A172 (cell line): ENCODE measurements at regions not wholly inside any gene's neighbourhood (a gene's known extent, or its start where the extent isn't known, plus 50 kb on each side); places are given as distances from the start of the nearest gene placed in this dataset.
"Not testable (repeated sequence)": the region's sequence is repeated elsewhere in the genome, so short reads cannot be mapped to it uniquely, and the experiment has no call there.

Experiments used
- DNase-seq: peaks from one replicate; pipeline ENCODE4 v3.0.0-alpha.2; 2015; ENCODE audit warnings: low spot score

DNA sequence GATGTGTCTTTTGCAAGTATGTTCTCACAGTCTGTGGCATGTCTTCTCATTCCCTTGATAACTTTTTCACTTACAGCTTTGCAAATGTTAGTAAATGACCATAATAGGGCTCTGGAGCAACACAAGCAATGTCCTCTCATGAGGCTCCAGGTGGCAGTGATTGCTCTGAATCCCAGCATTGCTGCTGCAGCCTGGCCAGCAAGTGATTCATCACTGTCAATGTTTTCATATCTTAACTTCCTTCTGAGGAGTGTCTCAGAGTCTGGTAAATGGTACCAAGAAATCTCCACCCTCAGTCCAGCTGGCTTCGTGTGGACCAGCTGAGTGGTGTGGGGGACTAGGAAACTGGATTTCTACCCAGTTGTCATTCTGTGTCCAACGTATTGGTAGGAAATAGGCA is 139.6 kb downstream of the MYLK4 start:
- DNase-seq, result no peak

DNA sequence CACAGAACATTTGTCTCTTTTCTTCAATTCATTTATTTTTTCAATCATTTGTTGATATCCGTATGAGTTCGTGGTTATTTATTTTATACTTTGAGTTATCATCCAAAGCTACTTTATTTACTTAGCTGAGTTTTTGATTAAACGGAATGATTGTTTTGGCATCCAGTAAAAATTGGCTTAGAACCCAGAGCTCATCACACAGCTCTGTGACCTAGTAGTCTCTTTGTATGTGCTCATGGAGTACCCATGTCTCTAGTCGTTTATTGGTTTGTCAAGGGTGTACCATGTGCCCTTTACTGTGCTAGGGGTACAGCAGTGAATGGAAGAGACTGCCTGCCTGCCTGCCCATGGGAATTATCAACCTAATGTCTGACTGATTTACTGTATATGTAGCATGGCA is 142.2 kb downstream of the MYLK4 start:
- DNase-seq, result no peak

DNA sequence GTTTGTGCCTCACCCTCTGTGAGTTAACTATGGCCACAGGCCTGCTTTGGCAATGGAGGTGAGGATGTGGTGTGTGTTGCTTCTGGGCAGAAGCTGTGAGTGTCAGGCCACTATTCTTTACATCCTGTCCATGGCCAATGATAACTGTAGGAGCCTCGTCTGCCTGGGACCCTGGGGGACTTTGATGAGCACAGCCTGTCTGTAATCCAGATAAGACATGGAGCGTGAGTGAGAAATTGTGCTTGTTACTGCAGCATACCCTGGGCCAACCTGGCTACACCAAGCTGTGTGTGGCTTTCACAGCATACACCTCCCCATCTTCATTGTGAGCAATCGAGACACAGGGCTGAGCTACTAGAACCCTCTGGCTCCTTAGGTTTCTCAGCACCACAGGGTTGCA is 150.4 kb downstream of the MYLK4 start:
- no peak for DNase-seq

DNA sequence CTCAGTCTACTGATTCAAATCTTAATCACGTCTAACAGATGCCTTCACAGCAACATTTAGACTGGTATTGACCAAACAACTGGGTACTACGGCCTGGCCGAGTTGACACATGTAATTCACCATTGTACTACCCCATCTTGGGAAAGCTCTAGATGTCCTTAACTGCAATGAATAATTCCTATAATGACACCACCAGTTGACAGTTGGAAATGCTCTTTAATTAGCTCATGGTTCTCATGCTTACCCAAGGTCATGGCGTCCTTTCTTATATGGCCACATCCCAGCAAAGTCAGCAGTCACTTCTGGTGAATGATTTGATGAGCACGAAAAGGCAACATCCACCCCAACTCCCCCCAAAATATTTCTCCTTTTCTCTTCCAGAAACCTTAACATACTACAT is 150.9 kb downstream of the MYLK4 start:
- DNase-seq, result no peak

DNA sequence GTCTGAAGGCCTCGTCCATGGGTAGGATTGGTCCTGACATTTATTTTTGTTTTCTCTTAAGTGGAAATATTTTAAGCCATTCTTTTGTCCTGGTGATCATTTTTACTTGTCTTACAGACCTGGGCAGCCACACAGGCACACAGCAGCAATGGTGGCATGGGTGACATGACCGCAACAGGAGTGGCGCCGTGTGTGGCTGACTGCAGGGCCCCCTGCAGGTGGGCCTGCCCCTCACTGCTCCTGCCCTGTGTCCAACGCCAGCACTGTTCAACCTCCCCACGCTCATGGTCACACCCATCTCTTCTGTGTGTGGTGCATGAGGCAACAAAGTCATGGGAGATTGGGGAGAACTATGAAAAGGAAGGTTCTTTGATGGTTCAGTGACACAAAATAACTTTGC is 151.9 kb downstream of the MYLK4 start:
- no peak for DNase-seq

DNA sequence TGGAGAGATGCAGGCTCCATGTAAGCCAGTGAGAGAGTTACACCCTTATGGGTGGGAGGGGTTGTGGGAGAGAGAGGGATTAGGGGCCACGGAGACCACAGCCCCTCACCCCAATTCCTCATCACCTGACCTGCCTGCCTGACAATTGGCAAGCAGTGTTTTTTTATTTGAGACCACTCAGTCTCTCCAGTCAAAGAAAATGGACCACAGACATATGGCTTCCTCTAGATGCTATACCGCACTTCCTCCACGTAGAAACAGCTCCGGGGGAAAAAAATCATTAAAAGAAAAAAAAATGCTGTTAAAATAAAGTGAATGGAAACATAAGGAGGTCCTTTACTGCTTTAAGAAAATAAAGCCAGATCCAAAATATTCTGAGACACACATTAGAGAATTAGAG is 152.7 kb downstream of the MYLK4 start:
- no peak for DNase-seq

DNA sequence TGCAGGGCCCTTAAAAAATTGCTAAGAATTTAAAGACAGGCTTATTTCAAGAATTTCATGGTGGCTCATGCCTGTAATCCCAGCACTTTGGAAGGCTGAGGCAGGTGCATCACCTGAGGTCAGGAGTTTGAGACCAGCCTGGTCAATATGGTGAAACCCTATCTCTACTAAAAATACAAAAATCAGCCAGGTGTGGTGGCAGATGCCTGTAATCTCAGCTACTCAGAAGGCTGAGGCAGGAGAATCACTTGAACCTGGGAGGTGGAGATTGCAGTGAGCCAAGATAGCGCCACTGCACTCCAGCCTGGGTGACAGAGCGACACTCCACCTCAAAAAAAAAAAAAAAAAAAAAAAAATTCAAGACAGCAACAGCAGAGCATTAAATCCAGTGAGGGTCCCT is 153.3 kb downstream of the MYLK4 start:
- DNase-seq, result not testable (repeated sequence)

DNA sequence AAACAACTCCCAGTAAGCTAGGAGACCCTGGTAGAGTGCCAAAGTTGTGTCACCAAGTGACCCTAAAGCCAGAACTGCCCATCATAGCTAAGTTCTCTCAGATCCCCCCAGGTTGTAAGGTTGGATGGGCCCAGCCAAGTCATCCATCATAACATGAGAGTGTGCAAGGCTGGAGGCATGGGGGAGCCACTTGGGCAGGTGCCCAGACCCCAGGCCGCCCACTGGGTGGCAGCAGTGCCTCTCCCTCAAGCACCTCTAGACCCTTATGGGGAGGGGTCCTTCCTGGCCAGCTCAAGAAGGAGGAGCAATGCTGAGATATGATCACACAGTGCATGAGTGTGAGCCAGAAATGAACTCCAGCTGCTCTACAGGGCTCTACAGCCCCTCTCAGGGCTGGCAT is 154.5 kb downstream of the MYLK4 start:
- no peak for DNase-seq

DNA sequence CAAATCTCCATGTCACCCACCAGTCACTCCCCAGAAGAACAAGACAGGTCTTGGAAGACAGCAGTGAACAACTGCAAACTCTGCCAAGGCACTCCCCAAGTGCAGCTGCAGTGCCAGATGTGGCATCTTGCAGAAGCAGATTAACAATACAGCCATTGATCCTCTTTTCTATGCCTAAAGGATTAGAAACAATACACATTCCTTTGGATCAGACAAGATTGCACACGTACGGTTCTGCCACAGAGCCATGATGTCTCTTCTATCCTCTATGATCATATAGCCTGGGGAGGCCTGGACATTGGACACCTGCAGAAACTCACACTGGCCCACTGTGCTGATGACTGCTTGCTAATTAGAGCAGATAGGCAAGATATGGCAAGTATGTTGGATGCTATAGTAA is 155.9 kb downstream of the MYLK4 start:
- DNase-seq, result no peak

DNA sequence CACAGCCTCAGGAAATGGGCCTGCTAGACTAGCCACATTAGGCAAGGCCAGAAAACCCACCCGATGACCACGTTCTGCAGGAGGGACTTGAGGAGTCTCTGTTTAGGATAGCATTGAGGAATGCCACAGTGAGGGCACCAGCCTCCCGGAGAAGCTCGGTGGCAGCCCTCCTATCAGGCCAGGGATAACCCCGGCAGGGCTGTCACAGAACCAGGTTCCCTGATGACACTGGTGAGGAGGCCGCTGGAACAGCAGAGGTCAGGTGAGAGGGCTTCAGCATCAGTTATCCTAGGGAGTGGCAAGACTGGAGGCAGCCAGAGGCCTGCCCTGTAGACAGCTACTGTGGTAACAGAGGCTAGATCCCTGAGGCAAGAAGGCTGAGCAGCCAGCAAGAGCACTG is 157.6 kb downstream of the MYLK4 start:
- DNase-seq, result no peak

DNA sequence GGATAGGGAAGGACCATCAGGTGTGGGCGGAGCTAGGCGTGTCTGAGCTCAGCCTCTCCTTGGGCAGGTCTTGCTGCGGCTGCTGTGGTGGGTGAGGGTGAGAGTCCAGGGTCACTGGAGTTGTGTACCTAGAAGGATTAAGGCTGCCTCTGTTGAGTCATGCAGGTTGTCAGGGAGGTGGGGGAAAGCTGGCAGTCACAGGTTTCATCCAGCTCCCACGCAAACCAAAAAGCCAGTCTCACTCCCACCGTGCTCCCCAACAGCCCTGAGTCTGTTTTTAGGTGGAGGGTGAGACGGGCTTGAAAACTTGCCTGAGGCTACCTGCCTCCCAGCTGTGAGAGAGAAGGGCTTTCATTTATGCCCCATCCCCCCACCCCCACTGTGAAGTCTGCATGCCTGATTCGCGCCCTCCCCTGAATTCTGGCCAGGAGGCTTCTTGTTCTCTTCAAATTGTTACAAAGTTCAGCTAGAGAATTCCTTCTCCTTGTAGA is 161.5 kb downstream of the MYLK4 start:
- no peak for DNase-seq

DNA sequence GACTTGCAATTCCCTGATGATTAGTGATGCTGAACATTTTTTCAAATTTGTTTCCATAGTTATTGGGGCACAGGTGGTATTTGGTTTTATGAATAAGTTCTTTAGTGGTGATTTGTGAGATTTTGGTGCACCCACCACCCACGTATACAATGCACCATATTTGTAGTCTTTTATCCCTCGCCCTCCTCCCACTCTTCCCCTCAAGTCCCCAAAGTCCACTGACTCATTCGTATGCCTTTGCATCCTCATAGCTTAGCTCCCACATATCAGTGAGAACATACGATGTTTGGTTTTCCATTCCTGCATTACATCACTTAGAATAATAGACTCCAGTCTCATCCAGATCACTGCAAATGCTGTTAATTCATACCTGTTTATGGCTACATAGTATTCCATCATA is 167.3 kb downstream of the MYLK4 start:
- no peak for DNase-seq

DNA sequence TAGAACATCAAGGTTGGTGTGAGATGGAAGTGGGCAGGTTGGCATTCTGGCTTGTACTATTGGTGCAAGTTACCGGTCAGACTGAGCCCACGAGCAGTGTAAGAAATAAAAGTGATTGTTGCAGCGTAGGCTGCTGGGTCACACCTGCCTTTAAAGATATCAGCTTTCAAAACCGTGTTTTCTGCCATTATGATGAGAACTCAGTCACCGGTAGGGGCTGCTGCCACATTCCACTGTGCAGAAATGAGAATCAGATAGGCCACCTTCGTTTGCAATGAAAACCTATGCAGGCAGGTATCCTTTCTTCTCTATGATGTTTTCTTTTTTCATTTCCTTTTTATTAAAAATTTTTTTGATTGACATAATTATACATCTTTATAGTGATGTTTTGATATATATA is 168.5 kb downstream of the MYLK4 start:
- DNase-seq, result no peak

DNA sequence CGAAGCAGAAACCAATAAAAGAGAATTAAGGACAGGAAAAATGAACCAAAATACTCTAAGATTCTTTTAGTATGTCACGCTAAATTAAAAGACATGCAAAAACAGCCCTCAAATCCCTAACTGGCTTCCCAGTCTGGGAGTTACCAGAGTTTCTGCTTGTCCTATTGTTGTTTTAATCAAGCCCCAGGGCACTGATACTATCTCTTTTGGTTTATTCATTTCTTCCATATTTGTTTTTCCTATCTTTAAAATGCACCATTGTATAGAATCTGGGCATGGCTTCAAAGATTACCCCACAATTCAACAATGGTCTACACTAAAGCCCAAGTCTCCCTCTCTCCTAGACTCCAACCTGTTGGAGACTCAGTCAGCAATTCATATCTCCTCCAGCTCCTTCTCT is 169.1 kb downstream of the MYLK4 start:
- DNase-seq, result no peak

DNA sequence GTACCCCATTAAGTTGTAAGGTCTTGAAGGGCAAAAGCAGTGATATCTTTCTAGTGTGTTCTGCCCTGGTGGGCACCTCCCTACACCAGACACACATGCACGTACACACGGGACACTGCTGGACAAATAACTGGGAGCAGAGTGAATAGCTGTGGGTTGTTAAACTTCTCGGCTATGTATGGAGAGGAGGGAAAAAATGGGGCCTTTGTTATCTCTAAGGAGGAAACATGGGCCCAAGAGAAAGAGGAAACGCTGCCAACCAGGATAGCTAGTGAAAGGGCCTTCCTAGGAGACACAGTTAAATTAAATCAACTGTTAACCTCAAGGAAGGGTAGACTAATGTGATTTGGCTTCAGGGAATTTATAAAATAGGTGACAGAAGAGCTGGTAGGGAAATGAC is 169.7 kb downstream of the MYLK4 start:
- DNase-seq, result no peak

DNA sequence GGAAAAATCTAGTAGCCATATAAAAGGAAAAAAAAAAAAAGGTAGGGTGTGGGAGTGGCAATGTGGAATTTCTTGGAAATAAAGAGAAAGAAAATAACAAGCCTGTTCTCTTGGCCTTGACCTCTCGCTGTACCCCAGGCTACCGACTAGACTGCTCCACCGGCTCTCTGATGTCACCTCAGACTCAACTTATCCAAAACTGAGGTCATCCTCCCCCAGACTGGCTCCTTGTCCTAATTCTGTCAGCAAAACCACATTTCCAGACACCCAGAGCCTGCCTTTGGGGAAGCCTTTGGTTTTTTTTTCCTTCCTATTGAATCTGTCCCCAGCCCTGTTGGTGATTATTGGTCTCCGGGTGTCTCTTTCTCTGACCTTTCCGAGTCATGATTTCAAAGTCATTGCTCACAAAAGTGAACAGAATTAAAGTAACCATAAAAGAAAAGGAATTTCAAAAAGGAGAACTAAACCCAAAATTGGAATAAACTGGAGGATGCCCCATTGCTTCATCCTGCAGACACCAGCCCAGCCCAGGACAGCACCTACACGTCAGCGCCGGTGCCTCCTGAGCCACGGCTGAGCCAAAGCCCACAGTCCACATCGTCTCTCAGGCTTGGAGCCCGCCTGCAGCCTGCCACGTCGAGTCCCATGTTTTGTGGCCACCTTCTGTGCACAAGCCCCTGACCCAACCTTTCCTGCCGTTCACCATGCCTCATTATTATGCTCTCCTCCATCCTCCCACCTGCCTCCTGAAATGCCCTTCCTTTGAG is 170.7 kb downstream of the MYLK4 start:
- DNase-seq, result no peak

DNA sequence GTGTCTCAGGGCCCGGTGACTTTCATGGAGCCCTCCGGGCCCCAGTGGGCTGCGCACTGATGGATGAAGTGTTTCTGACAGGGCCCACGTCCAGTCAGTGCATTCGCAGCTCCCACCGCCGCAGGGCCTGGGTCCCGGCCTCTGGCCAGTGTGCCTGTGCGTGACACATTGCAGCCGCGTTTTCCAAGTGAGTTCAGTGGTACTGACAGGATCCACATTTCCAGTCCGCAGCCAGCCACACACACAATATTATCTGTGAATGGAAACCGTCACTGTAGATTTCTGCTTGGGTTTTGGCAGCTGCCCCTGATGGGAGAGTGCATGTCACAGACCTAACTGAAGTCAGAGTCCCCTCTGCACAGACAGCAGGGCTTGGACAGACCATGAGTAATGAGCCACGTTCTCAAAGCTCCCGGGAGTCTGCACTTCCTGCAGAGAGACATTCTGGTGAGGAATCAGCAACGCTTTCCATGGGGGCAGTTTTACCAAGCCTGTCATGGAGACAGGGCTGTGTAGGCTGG is 171.4 kb downstream of the MYLK4 start:
- no peak for DNase-seq

DNA sequence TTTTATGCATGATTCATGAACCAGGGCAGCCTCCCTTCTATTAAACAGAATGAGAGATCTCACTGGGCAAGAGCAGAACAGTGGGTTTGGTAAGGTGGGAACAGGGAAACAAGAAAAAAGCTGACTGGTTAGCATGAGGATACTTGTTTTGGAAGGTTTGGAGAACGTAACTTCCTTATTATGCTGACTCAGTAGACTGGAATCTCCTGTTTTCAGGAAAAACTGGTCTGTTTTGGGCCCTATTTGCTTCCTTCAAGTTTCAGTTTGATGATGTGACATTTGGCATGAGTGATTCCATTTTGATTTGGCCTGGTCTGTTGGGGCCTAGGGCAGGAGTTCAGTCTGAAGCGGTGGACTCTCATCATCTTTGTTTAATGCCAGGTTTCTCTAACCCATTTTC is 172.0 kb downstream of the MYLK4 start:
- no peak for DNase-seq

DNA sequence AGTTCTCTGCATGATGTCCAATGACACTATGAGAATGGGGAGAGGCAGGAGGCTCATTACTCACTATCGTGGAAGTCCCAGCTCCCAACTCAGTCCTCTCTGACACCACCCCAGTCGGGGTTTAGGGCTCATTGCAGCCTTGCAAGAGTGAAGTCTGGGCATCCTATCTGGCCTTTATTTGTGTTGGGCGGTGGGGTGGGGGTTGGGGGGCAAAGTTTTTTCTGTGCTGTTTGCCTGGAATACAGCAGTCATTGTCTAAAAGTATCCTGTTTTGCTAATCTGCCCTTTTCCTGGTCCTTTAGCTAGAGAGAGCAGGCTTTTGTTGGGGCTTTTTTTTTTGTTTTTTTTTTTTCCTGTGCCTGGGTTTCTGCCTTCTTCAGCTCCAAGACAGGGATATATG is 174.2 kb downstream of the MYLK4 start:
- DNase-seq, result no peak

DNA sequence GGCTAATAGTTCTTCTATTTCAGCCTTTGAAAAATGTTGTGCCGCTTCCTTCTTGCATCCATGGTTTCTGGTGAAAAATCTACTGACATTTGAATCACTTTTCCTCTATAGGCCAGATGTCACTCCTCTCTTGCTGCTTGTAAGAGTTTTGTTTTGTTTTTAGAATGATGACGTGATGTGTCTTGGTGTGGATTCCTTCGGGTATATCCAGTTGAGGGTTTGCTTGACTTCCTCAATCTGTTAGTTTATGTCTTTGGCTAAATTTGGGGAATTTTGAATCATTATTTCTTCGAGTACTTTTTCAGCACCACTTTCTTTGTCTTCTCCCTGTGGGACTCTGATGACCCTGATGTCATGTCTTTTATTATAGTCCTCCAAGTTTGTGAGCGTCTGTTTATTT is 175.5 kb downstream of the MYLK4 start:
- DNase-seq, result no peak

DNA sequence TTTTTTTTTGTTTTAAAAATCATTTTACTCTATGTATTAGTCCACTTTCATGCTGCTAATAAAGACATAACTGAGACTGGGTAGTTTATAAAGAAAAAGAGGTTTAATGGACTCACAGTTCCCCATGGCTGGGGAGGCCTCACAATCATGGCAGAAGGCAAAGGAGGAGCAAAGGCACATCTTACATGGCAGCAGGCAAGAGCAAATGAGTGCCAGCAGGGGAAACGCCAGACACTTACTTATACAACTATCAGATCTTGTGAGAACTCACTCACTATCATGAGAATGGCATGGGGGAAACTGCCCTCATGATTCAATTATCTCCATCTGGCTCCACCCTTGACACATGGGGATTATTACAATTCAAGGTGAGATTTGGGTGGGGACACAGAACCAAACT is 181.3 kb downstream of the MYLK4 start:
- DNase-seq, result not testable (repeated sequence)

DNA sequence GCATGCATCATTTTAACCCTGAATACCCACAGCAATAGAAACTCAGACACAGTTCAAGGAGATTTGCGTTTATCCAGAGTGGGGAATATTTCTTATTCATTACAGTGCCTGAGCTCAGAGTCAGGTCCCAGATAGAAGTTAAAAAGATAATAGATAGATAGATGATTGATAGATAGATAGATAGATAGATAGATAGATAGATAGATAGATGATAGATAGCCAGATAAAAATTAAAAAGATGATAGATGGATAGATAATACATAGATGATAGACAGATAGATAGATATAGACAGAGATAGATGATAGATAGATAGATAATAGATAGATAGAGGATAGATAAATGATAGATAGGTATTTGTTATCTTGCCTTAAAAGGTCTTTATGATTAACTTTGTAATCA is 184.7 kb downstream of the MYLK4 start:
- no peak for DNase-seq

DNA sequence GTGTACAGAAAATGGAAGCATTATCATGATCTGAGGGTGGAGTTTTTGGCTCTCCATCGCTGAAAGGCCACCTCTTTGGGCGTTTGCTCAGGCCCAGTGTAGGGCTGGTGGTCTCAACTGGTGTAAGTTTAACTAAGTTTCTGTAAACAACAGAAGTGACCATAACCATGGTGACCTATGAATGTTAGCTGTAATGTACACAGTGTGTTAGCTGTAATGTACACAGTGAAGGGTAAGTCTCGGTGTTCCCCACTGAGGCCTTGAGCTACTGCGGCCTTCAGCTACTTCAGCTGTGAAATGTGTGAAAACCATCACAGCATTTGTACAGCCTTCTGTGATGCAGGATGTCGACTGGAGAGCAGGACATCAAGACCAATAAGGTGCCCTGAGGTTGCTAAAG is 185.2 kb downstream of the MYLK4 start:
- DNase-seq, result no peak

DNA sequence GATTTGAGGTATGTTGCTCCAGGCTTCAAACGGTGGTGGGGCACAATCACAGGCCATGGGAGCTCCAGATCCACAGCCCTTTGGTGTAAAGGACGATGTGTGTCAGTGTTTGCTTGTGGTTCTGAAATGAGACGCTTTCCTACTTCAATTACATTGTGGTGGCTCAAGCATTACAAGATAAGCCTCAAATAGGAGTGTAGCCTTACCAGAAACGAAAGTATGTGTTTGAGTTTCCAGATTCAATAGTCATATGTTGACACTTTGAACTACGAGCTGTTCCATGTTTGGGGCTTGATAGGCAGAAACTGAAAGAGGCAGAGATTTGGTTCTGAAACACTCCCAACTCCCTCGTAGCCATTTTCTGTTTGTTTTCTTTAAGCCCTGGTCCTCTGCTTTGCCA is 187.1 kb downstream of the MYLK4 start:
- no peak for DNase-seq
